Femur (tissue), 1 donor: ENCODE measurements at regions not wholly inside any gene's neighbourhood (a gene's known extent, or its start where the extent isn't known, plus 50 kb on each side); places are given as distances from the start of the nearest gene placed in this dataset.
A peak's percentile ranks its signal among the peaks of the same experiment; 100 is the strongest.
"Not testable (repeated sequence)": the region's sequence is repeated elsewhere in the genome, so short reads cannot be mapped to it uniquely, and the experiment has no call there.

Experiments
- DNase-seq: peaks from one replicate; pipeline ENCODE4 v3.0.0-alpha.2; 2017

GRCh38 chr2:190742431-190742830, 93.5 kb downstream of the NAB1 start:
- DNase-seq, result no peak

GRCh38 chr2:190744041-190744440, 95.2 kb downstream of the NAB1 start:
- DNase-seq, result no peak

GRCh38 chr2:190746971-190747761, 98.3 kb downstream of the NAB1 start:
- DNase-seq, result no peak

GRCh38 chr2:190748966-190749365, 100.1 kb downstream of the NAB1 start:
- DNase-seq, result no peak

- no peak for DNase-seq
Measured at GRCh38 chr2:190755772-190756415, 107.0 kb downstream of the NAB1 start.

GRCh38 chr2:190759749-190760213, 110.9 kb downstream of the NAB1 start:
- DNase-seq, result no peak

- DNase-seq, result not testable (repeated sequence)
Measured at GRCh38 chr2:190760353-190761150, 111.7 kb downstream of the NAB1 start.

- not testable (repeated sequence) for DNase-seq
Measured at GRCh38 chr2:190761216-190761615, 112.3 kb downstream of the NAB1 start.

- no peak for DNase-seq
Measured at GRCh38 chr2:190762566-190762965, 113.7 kb downstream of the NAB1 start.

GRCh38 chr2:190763100-190763499, 114.2 kb downstream of the NAB1 start:
- DNase-seq, result no peak

GRCh38 chr2:190763901-190764514, 115.1 kb downstream of the NAB1 start:
- no peak for DNase-seq

- no peak for DNase-seq
Measured at GRCh38 chr2:190765386-190766173, 115.0 kb upstream of the GLS start.

GRCh38 chr2:190766174-190766572, 114.4 kb upstream of the GLS start:
- no peak for DNase-seq

GRCh38 chr2:190766595-190766994, 114.0 kb upstream of the GLS start:
- no peak for DNase-seq

- no peak for DNase-seq
Measured at GRCh38 chr2:190767821-190768220, 112.8 kb upstream of the GLS start.

GRCh38 chr2:190769258-190769657, 111.4 kb upstream of the GLS start:
- DNase-seq, result no peak

GRCh38 chr2:190771726-190772125, 108.9 kb upstream of the GLS start:
- DNase-seq, result no peak

- no peak for DNase-seq
Measured at GRCh38 chr2:190780594-190780993, 100.0 kb upstream of the GLS start.

- DNase-seq, result peak; percentile 46
Measured at GRCh38 chr2:190781604-190782198, 98.9 kb upstream of the GLS start.

- no peak for DNase-seq
Measured at GRCh38 chr2:190782264-190782663, 98.4 kb upstream of the GLS start.

- no peak for DNase-seq
Measured at GRCh38 chr2:190783513-190784263, 96.9 kb upstream of the GLS start.
